C4-2B (cell line): ENCODE measurements at regions not wholly inside any gene's neighbourhood (a gene's known extent, or its start where the extent isn't known, plus 50 kb on each side); places are given as distances from the start of the nearest gene placed in this dataset.
"Not testable (repeated sequence)": the region's sequence is repeated elsewhere in the genome, so short reads cannot be mapped to it uniquely, and the experiment has no call there.

ENCODE experiments used
- H3K27ac ChIP-seq: fragments of 450-650 bp; 2 replicates; pipeline ENCODE4 v1.5.1; 2017
- CTCF ChIP-seq: fragments of 450-650 bp; conservative IDR thresholded peaks from 2 replicates; pipeline ENCODE4 v1.5.1; 2017; ENCODE audit warnings: mild to moderate bottlenecking
- ZFX ChIP-seq: fragments of 450-650 bp; IDR thresholded peaks from 2 replicates; pipeline ENCODE4 v1.6.1; 2017

GRCh38 chr18:67406714-67407113 lies 109.8 kb downstream of the DSEL start:
- TF ChIP-seq ZFX (no peak), CTCF (no peak)
- H3K27ac ChIP-seq = no peak overlapping the region

GRCh38 chr18:67402543-67402942 lies 114.0 kb downstream of the DSEL start:
- no peak for TF ChIP-seq ZFX
- TF ChIP-seq CTCF = no peak
- no peak overlapping the region for H3K27ac ChIP-seq

GRCh38 chr18:67400502-67401117 lies 115.9 kb downstream of the DSEL start:
- H3K27ac ChIP-seq = no peak overlapping the region

GRCh38 chr18:67386032-67386431 lies 130.5 kb downstream of the DSEL start:
- no peak for TF ChIP-seq CTCF
- TF ChIP-seq ZFX = no peak
- H3K27ac ChIP-seq = no peak overlapping the region

More at GRCh38 chr18:67400502-67401117, 115.9 kb downstream of the DSEL start:
- TF ChIP-seq CTCF = no peak
- no peak for TF ChIP-seq ZFX

- TF ChIP-seq CTCF (no peak), ZFX (no peak)
- H3K27ac ChIP-seq = no peak overlapping the region
These were observed 131.1 kb downstream of the DSEL start for GRCh38 chr18:67385455-67385854.

- H3K27ac ChIP-seq = not testable (repeated sequence)
These were observed 132.5 kb downstream of the DSEL start for GRCh38 chr18:67384057-67384456.

GRCh38 chr18:67381608-67382150 lies 134.8 kb downstream of the DSEL start:
- H3K27ac ChIP-seq = no peak overlapping the region
- no peak for TF ChIP-seq ZFX

GRCh38 chr18:67380867-67381266 lies 135.7 kb downstream of the DSEL start:
- TF ChIP-seq CTCF (no peak), ZFX (no peak)

More at GRCh38 chr18:67380867-67381266, 135.7 kb downstream of the DSEL start:
- H3K27ac ChIP-seq = no peak overlapping the region
